HepG2 (cell line): ENCODE measurements at regions not wholly inside any gene's neighbourhood (a gene's known extent, or its start where the extent isn't known, plus 50 kb on each side); places are given as distances from the start of the nearest gene placed in this dataset.
"Not testable (repeated sequence)": the region's sequence is repeated elsewhere in the genome, so short reads cannot be mapped to it uniquely, and the experiment has no call there.

Experiments used
- ATAC-seq: fragments of 200-7000 bp; cut with Tn5 transposase; 3 replicates; pipeline ENCODE4 v1.9.1; 2020; ENCODE audit warnings: mild to moderate bottlenecking, moderate library complexity
- BruUV-seq: library from RNA; stranded (reverse); fragments of 400-500 nt; replicated peaks from 2 replicates; lab custom pipeline; 2021; lab: Mats Ljungman, UMichigan
- CTCF ChIA-PET: fragments of 300-600 bp; formaldehyde crosslinking; extraction: SDS; loops from one replicate; lab custom pipeline; 2021; ENCODE audit warnings: low total read pairs, inconsistent platforms, low intra/inter-chr PET ratio; lab: Yijun Ruan, JAX
- POLR2A ChIA-PET: fragments of 350-600 bp; sonication (Branson Sonifier 250); formaldehyde crosslinking; loops from one replicate; lab custom pipeline; 2020; ENCODE audit warnings: antibody characterized with exemption, inconsistent platforms; lab: Yijun Ruan, JAX
- DNase-seq: peaks from one replicate; pipeline ENCODE4 v3.0.0-alpha.2; 2015; ENCODE audit warnings: low spot score
- FAIRE-seq: peaks from 3 replicates; lab custom pipeline; 2011; peaks lifted over from hg19 to GRCh38; lab: Jason Lieb, UNC
- H2AFZ ChIP-seq: one replicate; pipeline ENCODE4 v1.6.1; 2011; ENCODE audit warnings: low read length, inconsistent platforms
- H3K27ac ChIP-seq: fragments of 300-600 bp; 3 replicates; pipeline ENCODE4 v1.8.0; 2011; ENCODE audit warnings: mixed run types, mild to moderate bottlenecking, mixed read lengths, low read length, inconsistent platforms; ENCODE audit not compliant: insufficient read depth; ENCODE audit errors: extremely low read length
- H3K27me3 ChIP-seq, 2 experiments: fragments of 200-600 bp in 1 of 2; 2 replicates in 1 of 2; 3 replicates in 1 of 2; pipeline versions ENCODE4 v1.6.0 to v1.8.0; 2011; ENCODE audit warnings: low read length in 2 of 2, mild to moderate bottlenecking in 2 of 2, moderate library complexity in 2 of 2, inconsistent platforms in 1 of 2; ENCODE audit not compliant: insufficient read depth in 2 of 2, control insufficient read depth in 1 of 2
- H3K36me3 ChIP-seq, 2 experiments: fragments of 200-600 bp in 1 of 2; replicated peaks in 1 of 2; 2 replicates in 1 of 2; 3 replicates in 1 of 2; pipeline versions ENCODE4 v1.5.1 to v1.8.0; 2011; ENCODE audit warnings: low read length in 2 of 2, inconsistent platforms in 1 of 2; ENCODE audit not compliant: insufficient read depth in 2 of 2, control insufficient read depth in 1 of 2
- H3K4me1 ChIP-seq: 2 replicates; pipeline ENCODE4 v1.5.1; 2012; ENCODE audit warnings: low read length, inconsistent platforms; ENCODE audit not compliant: insufficient read depth
- H3K4me2 ChIP-seq: 2 replicates; pipeline ENCODE4 v1.6.0; 2011; ENCODE audit warnings: low read depth, low read length, inconsistent platforms
- H3K4me3 ChIP-seq, 3 experiments: fragments of 200-600 bp in 1 of 3; sonication (generic), shearing (Covaris generic) in 1 of 3; replicated peaks in 1 of 3; 2 replicates each; pipeline ENCODE4 v1.5.1; 2011 to 2016; ENCODE audit warnings: low read length in 3 of 3, inconsistent platforms in 2 of 3, low read depth in 2 of 3, mild to moderate bottlenecking in 2 of 3, control low read depth in 1 of 3, mixed read lengths in 1 of 3; ENCODE audit not compliant: insufficient read depth in 1 of 3
- H3K79me2 ChIP-seq: one replicate; pipeline ENCODE4 v1.6.1; 2011; ENCODE audit warnings: low read length, inconsistent platforms; ENCODE audit not compliant: insufficient read depth
- H3K9ac ChIP-seq: 2 replicates; pipeline ENCODE4 v1.6.0; 2011; ENCODE audit warnings: mild to moderate bottlenecking, low read depth, low read length, inconsistent platforms; ENCODE audit not compliant: insufficient read depth
- H3K9me3 ChIP-seq: 2 replicates; pipeline ENCODE4 v1.5.1; 2012; ENCODE audit warnings: mild to moderate bottlenecking, low read length
- H4K20me1 ChIP-seq: 2 replicates; pipeline ENCODE4 v1.6.0; 2011; ENCODE audit warnings: inconsistent platforms, mild to moderate bottlenecking, low read length, moderate library complexity; ENCODE audit not compliant: insufficient read depth
- WGBS: methylation state at CpG from one replicate; pipeline ENCODE4 v1.1.6; 2017; ENCODE audit warnings: low lambda C conversion rate; 5-methylcytosine and 5-hydroxymethylcytosine counted together
- in situ Hi-C: cut with HindIII; loops from 2 replicates; pipeline ENCODE4 v1.10.0; 2017; ENCODE audit warnings: low pct_unique_long_range_greater_than_20kb; ENCODE audit not compliant: extremely low pct_ligation_motif_present
- intact Hi-C: fragments of 100-400 bp; cut with micrococcal nuclease; formaldehyde crosslinking; loops from one replicate; pipeline ENCODE4 v1.10.0; 2022; ENCODE audit not compliant: unreplicated experiment

DNA sequence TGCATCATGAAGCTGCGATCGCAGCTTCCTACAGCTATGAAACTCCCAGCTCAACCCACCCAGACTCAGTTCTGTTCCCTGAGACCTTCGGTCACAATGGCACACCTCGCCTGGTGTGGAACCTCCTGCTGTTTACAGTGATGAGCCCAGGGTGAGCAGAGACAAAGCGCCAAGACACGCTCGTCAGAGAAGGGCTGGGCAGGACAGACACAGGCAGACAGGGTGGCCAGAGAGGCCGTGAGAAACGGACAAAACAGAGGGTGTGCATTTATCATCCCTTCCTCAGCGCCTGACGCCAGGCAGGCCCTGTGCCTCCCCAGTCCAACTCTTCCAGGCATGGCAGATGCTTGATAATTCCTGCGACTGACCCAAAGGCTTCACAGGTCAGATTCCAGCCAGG, 324.5 kb downstream of the CACNA1B start:
- H3K27ac ChIP-seq: not testable (repeated sequence)

DNA sequence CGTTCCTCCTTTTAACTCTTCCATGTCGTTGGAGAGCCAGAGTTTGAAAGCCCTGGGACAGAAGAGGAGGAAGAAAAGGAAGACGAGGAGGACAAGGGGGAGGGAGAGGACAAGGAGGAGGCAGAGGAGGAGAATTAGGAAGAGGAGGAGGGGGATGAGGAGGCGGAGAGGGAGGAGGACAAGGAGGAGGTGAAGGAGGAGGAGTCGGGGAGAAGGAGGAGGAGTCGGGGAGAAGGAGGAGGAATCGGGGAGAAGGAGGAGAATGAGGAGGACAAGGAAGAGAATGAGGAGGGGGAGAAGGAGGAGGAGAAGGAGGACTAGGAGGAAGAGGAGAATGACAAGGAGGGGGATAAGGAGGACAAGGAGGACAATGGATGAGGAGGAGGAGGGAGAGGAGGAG, 325.7 kb downstream of the CACNA1B start:
- H3K27ac ChIP-seq, intact Hi-C loops, H2AFZ ChIP-seq, DNase-seq, H3K4me1 ChIP-seq, H3K4me3 ChIP-seq, BruUV-seq, H4K20me1 ChIP-seq, CTCF ChIA-PET, in situ Hi-C loops, H3K79me2 ChIP-seq, H3K9ac ChIP-seq, POLR2A ChIA-PET, FAIRE-seq, ATAC-seq, H3K9me3 ChIP-seq, H3K36me3 ChIP-seq, H3K4me2 ChIP-seq, H3K27me3 ChIP-seq: not testable (repeated sequence)
- WGBS: 49% methylated on average over 6 of the region's 7 CpGs

More for the DNA sequence above, 324.5 kb downstream of the CACNA1B start:
- CTCF ChIA-PET, H3K9ac ChIP-seq, ATAC-seq, in situ Hi-C loops, DNase-seq, H3K4me3 ChIP-seq, H4K20me1 ChIP-seq, BruUV-seq, H3K79me2 ChIP-seq, H3K9me3 ChIP-seq, H3K36me3 ChIP-seq, H3K4me2 ChIP-seq, H3K4me1 ChIP-seq, FAIRE-seq, H3K27me3 ChIP-seq, H2AFZ ChIP-seq, POLR2A ChIA-PET, intact Hi-C loops: not testable (repeated sequence)
- 59% methylated on average over 7 of the region's 12 CpGs for WGBS

DNA sequence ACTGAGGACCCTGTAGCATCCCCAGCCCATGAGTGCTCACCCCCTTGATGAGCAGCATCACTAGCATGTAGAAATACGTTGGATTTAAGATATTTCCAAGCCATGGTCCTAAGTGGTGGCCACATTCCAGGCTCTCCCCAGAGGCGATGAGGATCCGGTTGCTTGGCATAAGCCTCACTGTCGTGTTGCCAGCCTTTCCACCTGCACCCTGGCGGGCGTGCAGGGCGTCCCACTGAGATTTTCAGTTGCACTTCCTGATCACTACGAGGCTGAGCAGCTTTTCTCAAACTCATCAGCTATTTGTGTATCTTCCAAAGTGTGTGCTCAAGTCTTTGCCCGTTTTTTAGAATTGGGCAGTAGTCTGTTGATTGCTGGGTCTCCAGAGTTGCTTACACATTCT, 326.3 kb downstream of the CACNA1B start:
- H4K20me1 ChIP-seq, H3K79me2 ChIP-seq, POLR2A ChIA-PET, H3K4me3 ChIP-seq, intact Hi-C loops, BruUV-seq, H3K27me3 ChIP-seq, H3K4me1 ChIP-seq, in situ Hi-C loops, CTCF ChIA-PET, DNase-seq, H3K9ac ChIP-seq, H3K9me3 ChIP-seq, H3K27ac ChIP-seq, H3K4me2 ChIP-seq, H2AFZ ChIP-seq, FAIRE-seq, ATAC-seq, H3K36me3 ChIP-seq: not testable (repeated sequence)
- WGBS: 46% methylated on average over 8 of the region's 9 CpGs

DNA sequence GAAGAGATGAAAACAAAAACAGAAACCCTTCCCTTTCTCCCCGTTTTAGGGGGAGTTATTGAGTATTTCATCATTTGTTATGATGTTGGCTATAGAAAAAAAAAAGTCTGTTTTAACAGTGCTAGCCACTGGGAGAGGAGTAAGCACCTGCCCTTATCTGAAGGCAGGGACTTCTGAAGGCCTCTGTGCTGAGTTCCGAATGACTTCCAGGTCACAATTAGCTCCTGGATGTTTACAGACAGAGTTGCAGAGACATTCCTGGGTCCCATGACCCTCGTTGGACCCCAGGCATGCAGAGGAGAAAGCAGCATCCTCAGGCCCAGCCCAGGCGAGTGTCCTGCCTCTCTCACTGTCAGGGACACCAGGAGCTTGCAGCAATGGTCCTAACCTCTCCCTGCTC, 328.5 kb downstream of the CACNA1B start:
- H2AFZ ChIP-seq, H3K9me3 ChIP-seq, H4K20me1 ChIP-seq, DNase-seq, H3K27me3 ChIP-seq, H3K79me2 ChIP-seq, POLR2A ChIA-PET, FAIRE-seq, H3K4me3 ChIP-seq, H3K4me2 ChIP-seq, H3K9ac ChIP-seq, in situ Hi-C loops, ATAC-seq, H3K4me1 ChIP-seq, CTCF ChIA-PET, H3K27ac ChIP-seq, H3K36me3 ChIP-seq, BruUV-seq, intact Hi-C loops: not testable (repeated sequence)
- WGBS: 9% methylated on average over 2 of the region's 4 CpGs
